HG03432 (cell line): ENCODE measurements at regions not wholly inside any gene's neighbourhood (a gene's known extent, or its start where the extent isn't known, plus 50 kb on each side); places are given as distances from the start of the nearest gene placed in this dataset.
"Not testable (repeated sequence)": the region's sequence is repeated elsewhere in the genome, so short reads cannot be mapped to it uniquely, and the experiment has no call there.

ENCODE experiments used
- ATAC-seq: cut with Tn5 transposase; IDR thresholded peaks from one replicate; pipeline ENCODE4 v1.9.1; 2021; ENCODE audit warnings: mild to moderate bottlenecking, moderate library complexity; ENCODE audit not compliant: unreplicated experiment

DNA sequence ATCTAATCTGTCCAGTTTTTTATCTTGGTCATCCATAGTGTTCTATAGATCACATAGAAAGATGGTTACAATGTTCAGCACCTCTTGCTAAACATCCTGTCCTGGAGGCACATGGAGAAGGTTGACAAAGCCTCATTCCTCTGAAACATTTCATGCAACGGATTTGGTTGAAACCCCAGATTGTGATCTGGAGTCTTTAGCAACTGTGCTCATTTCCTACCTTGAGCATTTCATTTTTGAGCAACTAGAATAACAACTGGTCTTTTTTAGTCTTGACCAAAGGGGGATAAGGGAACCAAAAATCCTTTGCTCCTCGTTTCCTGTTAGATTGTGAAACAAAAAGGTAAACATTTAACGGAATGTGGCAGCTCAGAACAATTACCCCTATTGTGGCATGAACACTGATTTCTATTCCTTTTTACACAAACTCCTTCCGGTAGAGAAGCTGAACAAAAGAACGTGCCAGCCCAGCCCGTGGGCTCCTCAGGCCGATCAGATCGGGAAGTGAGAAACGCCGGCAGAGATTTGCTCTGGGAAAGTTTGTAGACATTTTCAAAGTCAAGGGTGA lies 94.7 kb upstream of the ERRFI1 start:
- ATAC-seq = no peak

DNA sequence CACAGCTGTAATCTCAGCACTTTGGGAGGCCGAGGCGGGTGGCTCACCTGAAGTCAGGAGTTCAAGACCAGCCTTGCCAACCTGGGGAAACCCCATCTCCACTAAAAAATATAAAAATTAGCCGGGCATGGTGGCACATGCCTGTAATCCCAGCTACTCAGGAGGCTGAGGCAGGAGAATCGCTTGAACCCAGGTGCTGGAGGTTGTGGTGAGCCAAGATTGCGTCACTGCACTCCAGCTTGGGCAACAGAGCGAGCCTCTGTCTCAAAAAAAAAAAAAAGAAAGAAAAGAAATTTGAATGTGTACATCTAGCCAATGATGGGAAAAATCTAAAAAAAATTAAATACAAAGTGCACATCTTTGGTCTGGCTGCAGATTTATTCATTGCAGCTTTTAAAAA lies 92.6 kb upstream of the ERRFI1 start:
- ATAC-seq = not testable (repeated sequence)

DNA sequence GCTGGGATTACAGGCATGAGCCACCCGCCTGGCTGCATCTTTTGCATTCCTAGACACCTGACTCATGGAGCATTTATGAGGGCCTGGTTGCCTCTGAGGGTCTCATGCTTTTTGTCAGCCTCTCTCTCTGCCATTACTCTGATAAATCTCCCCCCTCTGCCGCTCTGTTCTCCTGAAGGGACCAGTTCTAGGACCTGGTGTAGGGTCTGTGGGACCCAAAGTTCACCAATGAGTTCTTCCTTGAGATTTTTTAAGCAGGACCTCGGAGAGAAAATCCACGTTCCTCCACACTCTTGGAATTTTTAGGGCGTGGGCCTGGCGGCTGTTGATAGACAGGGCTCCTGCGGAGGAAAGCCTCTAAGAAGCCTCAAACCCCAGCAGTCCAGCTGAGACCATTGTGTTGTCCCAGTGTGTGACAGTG lies 91.9 kb upstream of the ERRFI1 start:
- no peak for ATAC-seq

DNA sequence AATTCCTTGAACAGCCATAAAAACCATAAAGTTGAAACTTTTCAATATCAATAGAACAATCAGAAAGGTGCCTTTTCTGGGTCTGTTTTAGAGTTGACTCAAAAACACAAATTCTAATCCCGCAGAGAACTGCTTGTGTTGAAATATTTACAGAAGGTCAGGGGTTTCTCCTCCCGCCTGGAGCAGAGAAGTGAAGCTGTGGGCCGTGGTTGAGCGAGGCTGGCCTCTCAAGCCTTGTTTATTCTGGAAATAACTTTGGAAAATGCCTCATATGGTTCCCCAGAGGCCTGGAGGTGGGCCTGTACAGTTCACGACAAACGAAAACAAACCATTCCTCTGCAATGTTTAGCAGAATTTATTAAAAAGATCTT lies 90.8 kb upstream of the ERRFI1 start:
- no peak for ATAC-seq

DNA sequence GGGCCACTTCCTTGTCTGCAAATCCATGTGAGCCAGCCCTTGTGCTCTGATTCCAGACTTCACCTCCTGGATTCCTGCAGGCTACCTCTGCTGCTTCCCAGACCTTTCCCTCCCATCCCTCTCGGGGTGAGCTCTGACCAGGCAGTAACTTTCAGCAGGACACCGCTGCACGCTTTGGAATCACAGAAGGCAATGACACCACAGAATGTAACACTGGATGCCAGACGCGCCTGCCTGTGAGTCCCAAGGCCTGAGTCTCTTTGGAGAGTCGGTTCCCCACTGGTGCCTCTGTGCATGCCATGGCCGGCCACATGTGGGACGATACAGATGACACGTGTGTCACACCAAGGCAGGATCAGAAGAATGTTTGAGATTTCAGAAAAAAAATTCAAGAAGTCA lies 89.7 kb upstream of the ERRFI1 start:
- ATAC-seq = no peak

DNA sequence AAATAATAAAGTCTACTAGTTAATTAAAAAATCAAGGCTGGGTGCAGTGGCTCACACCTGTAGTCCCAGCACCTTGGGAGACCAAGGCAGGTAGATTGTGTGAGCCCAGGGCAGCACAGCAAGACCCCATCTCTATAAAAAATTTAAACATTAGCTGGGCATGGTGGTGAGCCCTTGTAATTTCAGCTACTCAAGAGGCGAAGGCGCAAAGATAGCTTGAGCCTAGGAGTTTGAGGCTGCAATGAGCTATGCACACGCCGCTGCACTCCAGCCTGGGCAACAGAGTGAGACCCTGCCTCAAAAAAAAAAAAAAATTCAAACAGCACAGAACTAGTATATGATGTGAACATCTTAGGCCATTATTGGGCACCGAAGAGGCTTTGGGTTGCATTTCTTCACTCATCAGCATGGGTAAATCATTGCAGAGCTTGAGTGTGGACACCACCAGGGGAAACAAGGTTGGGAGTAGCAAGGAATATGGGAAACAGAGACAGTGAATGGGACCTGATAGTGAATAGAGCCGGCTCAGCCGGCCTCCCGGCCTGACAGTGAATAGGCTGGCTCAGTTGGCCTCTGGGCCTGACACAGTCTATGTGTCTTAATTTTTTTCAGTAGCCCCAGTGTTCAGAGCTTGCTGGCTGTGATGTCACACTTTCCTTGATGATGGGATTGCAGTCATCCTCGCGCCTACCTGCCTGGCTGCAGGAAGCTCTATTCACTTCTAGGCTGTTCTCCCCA lies 89.1 kb upstream of the ERRFI1 start:
- ATAC-seq = no peak

DNA sequence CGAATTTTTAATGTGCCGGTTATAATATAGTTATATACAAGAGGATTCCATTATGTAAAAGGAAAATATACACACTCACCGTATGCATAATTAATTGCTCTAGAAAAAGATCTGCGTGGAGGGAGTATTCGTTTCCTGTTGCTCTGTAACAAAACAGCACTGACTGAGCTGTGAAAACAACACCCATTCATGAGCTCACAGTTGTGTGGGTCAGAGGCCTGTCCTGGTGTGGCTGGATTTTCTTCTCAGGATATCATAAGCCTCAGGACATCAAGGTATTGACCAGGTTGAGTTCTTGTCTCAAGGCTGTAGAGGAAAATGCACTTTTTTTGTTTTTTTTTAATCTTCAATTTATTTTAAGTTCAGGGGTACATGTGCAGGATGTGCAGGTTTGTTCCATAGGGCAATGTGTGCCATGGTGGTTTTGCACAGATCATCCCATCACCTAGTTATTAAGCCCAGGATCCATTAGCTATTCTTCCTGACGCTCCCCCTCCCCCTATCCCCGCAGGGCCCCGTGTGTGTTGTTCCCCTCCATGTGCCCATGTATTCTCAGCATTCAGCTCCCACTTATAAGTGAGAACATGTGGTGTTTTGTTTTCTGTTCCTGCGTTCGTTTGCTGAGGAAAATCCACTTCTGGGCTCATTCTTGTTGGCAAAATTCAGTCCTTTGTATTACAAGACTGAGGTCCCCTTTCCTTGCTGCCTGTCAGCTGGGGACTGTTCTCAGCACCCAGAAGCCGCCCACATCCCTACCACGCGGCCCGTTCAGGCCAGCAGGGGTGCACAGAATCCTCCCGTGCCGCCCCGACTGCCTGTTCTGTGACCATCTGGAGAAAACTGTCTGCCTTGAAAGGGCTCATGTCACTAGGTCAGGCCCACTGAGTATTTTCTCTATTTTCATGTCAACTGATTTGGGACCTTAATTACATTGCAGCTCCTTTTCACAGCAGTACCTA lies 87.4 kb upstream of the ERRFI1 start:
- ATAC-seq = no peak

DNA sequence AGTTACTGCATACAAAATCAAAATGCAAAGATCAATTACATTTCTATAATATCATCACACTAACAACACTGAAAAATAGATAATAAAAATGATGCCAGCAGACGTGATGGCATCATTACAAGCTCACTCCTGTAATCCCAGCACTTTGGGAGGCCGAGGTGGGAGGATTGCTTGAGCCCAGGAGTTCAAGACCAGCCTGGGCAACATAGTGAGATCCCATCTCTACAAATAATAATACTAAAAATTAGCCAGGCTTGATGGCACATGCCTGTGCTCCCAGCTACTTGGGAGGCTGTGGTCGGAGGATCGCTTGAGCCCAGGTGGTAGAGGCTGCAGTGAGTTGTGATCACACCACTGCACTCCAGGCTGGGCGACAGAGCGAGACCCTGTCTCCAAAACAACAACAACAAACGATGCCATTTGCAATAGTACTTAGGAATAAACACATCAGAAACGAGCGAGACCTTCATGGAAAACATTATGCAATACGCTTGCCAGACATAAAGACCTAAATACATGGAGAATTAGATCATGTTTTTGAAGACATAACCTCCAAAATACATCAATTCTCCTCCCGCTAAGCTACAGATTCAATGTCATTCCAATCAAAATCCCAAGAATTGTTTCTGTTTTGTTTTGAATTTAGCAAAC lies 86.6 kb upstream of the ERRFI1 start:
- no peak for ATAC-seq

DNA sequence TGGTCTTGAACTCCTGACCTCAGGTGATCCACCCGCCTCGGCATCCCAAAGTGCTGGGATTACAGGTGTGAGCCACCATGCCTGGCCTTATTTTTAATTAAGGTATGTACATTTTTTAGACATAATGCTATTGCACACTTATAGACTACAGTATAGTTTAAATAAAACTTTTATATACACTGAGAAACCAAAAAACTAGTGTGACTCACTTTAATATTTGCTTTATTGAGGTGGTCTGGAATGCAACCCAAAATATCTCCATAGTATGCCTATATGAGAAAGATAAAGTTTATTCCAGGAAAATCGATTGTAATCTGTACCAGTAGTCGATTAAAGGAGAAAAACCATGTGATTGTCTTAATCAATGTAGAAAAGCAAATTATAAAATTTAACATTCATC lies 85.5 kb upstream of the ERRFI1 start:
- ATAC-seq = no peak

DNA sequence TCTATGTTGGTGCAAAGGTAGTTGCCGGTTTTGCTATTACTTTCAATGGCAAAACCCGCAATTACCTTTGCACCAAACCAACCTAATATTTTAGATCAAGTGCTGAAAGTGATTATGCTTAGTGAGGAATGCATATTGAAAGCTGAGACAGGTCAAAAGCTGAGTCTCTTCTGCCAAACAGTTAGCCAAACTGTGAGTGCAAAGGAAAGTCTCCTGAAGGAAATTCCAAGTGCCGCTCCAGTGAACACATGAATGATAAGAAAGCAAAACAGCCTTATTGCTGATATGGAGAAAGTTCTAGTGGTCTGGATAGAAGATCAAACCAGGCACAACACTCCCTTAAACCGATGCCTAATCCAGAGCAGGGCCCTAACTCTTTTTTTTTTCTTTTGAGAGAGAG lies 83.1 kb upstream of the ERRFI1 start:
- no peak for ATAC-seq

DNA sequence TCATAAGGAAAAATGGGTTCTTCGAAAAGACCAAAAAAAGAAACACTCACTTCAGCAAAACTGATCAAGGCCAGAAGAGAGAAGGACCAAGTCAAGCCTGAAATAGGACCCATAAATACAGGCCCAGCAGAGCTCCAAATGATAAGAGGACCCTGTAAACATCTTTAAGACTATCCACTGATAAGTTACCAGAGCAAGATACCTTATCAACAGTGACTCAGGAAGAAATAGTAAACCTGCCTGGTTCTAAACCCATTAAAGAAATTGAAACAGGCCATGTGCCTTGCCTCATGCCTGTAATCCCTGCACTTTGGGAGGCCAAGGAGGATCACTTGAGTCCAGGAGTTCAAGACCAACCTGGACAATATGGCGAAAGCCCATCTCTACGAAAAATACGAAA lies 81.8 kb upstream of the ERRFI1 start:
- ATAC-seq = no peak

DNA sequence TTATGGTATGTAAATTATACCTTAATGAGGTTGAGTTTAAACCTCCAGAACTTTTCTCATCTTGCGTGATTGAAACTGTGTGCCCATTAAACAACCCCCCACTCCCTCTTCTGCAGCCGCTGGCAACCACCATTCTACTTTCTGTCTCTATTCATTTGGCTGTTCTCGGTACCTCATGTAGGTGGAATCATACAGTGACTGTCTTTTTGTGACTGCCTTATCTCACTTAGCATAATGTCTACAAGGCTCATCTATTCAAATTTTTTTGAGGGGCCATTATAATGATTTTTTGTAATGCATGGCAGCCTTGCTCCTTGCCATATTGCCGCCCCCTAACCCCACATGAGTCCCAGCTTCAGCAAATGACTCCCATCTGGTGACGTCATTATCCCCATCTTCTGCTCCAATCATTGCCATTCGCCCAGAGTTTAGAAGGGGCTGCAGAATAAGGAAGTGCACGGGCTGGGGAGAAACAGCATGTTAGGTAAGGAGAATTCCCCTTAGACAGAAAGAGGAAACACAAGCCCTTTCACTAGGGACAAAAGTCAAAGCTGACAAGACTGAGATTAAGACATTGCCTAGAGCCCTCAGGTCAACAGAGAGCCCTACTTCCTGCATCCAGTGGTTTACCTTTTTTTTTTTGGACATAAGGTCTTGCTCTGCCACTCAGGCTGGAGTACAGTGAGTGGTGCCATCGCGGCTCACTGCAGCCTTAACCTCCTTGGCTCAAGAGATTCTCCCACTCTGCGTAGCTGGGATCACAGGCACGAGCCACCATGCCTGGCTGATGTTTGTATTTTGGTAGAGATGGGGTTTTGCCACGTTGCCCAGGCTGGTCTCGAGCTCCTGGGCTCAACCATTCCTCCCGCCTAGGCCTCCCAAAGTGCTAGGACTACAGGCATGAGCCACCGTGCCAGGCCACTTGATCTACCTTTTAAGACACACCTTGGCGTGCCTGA lies 78.4 kb upstream of the ERRFI1 start:
- ATAC-seq = no peak

DNA sequence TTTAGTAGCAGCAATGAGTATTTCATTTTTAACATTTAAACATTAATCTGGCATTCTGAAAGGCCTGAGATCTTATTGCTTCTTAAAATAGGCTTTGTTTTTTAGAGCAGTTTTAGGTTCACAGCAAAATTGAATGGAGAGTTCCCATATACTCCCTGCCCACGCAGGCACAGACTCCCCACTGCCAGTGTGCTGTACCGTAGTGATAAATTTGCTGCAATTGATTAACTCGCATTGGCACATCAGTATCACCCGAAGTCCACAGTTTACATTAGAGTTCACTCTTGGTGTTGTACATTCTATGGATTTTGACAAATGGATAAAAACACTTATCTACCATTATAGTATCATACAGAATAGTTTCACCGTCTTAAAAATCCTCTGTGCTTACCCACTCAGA lies 71.8 kb upstream of the ERRFI1 start:
- no peak for ATAC-seq

DNA sequence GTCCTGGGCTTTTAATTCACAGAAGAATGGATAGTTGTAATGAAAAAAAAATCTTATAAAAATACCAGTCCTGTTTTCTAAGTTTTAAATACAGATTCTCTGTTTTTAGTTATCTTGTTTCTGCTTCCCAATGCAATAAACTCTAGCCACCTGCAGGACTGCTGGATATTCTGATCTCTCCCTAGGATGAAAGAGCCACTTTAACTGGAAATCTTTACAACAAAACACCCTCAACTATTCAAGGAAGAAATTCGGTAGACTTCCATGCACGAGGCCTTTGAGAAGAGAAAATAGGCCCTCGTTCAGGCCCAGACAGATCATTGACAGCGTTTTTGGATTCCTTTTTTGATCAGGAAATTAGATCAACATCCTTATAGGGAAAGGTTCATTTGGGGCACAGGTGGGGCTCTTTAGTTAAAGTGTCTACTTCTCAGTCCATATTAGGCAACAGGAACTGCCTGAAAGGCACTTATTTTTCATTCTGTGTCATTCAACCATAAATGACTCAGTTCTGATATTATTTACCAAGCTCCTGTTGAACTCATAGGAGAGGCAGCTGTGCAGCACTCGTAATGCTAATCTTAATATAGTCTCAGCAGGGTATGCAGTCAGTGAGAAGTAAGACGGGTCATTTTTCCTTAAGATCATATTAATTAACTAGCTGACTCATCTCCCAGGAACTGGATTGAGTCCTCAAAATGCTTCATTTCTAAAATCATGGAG lies 71.1 kb upstream of the ERRFI1 start:
- ATAC-seq = peak; percentile 91

DNA sequence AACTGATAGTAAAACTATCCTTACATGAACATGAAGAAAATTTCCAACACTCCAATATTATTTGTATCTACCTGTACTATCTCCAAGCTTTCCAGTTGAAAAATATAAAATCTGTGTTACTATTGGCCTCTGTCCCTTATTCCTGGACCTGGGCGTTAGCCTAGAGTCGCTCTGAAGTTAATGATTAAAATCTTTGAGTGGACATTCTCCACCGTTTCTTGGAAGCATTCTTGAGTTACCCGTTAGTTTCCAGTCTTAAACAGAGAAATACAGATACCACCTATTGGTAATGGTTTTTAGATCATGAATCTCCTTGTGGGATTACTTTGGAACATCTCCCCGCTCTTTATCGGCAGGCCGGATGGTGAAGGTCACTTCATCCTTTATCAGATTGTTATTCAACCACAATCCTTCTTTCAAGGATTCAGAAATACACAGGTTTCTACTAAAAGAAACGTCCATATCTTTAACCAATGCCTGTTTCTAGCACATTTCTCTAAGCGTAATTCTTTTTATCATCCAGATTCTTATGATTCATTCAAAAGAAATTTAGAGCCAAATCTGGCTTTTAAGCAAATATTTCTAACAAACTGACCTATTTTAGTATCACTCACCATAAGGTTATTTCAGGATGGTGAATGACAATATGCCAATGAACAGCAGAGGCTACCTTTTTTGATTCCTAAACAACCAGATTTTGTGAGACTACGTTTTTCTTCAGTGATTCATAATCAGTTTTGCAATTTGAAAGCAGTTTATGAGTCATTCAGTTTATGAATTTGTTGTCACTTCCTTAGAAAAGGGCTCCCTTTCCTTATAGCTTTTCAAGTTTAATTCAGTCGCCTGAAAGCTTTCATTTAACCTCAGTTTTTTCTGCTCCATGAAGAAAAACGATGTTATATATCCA lies 70.2 kb upstream of the ERRFI1 start:
- ATAC-seq = no peak

DNA sequence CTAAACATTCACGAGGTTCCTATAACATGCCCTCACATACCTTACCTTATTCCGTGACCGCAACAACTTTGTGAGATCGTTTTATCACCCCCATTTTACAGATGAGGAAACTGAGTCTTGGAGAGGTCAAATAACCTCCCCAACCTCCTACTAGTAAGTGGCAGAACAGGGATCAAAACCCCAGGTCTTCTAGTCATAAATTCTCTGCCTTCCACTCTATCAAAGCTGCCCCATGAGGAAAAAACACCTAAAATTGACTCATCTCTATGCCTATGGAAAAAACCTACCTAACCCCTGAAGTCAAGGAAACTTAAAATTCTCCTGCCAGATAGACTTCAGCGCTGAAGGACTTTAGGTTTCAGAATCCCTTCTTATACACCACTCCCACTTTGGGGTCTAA lies 69.5 kb upstream of the ERRFI1 start:
- no peak for ATAC-seq

DNA sequence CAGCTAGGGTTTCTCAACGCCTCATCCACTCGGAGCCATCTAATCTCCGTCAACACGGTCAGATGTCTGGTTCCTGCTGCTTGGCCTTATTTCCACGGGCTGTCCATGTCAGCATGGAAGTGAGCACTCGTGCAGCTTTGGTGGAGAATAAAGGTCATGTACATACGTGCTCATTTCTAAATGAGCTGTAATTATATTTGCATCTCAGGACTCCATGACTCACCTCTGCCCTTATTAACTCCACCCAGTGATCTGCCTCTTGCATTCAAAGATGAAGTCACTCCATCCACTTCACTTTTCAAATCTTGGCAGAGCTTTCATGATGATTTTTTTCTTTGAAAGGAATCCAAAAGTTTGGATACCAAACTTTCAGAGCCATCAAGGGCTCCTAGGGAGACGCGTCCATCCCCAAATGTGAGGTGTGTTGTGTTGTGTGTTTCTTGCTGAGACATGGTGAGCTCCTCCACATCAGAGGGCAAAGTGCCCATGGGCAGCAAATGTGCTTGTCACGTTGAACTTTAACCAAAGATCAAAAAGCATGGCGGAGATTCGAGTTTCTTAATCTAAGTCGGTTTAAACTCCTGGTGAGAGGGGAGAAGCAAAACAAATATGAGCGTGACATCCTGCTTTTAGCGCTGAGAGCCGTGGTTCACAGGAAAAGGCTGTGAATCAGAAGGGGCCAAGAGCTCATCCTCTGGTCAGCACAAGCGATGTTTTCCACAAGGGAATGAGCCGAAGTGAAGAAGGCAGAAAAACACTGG lies 68.6 kb upstream of the ERRFI1 start:
- ATAC-seq = no peak
